ENCODE measurements at regions not wholly inside any gene's neighbourhood (a gene's known extent, or its start where the extent isn't known, plus 50 kb on each side); places are given as distances from the start of the nearest gene placed in this dataset.

- DNase-seq = no peak
Measured at GRCh38 chr18:70432804-70433400, 144.1 kb downstream of the SOCS6 start.

- no peak for DNase-seq
Measured at GRCh38 chr18:70431203-70431624, 142.4 kb downstream of the SOCS6 start.

GRCh38 chr18:70430501-70431173, 141.8 kb downstream of the SOCS6 start:
- DNase-seq = no peak

GRCh38 chr18:70429847-70430500, 141.1 kb downstream of the SOCS6 start:
- DNase-seq = no peak

- no peak for DNase-seq
Measured at GRCh38 chr18:70428439-70428838, 139.6 kb downstream of the SOCS6 start.

GRCh38 chr18:70426818-70427217, 138.0 kb downstream of the SOCS6 start:
- DNase-seq = no peak

GRCh38 chr18:70425236-70425635, 136.4 kb downstream of the SOCS6 start:
- no peak for DNase-seq

GRCh38 chr18:70423988-70424387, 135.1 kb downstream of the SOCS6 start:
- DNase-seq = no peak

GRCh38 chr18:70423120-70423519, 134.3 kb downstream of the SOCS6 start:
- no peak for DNase-seq

GRCh38 chr18:70422391-70422965, 133.6 kb downstream of the SOCS6 start:
- DNase-seq = no peak

GRCh38 chr18:70421471-70422390, 132.9 kb downstream of the SOCS6 start:
- DNase-seq = no peak

- DNase-seq = no peak
Measured at GRCh38 chr18:70420146-70420898, 131.5 kb downstream of the SOCS6 start.

- no peak for DNase-seq
Measured at GRCh38 chr18:70419526-70419925, 130.7 kb downstream of the SOCS6 start.

GRCh38 chr18:70418546-70419311, 129.9 kb downstream of the SOCS6 start:
- DNase-seq = no peak

GRCh38 chr18:70417847-70418246, 129.0 kb downstream of the SOCS6 start:
- no peak for DNase-seq

- DNase-seq = no peak
Measured at GRCh38 chr18:70416496-70416895, 127.7 kb downstream of the SOCS6 start.

GRCh38 chr18:70415823-70416488, 127.1 kb downstream of the SOCS6 start:
- DNase-seq = no peak

GRCh38 chr18:70414315-70414900, 125.6 kb downstream of the SOCS6 start:
- no peak for DNase-seq

GRCh38 chr18:70413455-70413854, 124.6 kb downstream of the SOCS6 start:
- DNase-seq = no peak

GRCh38 chr18:70411876-70412435, 123.1 kb downstream of the SOCS6 start:
- DNase-seq = no peak

Measured in NCI-H2029 treated with DMSO at 0.1 percent for 48 hours (cell line).